A549 (cell line): ENCODE measurements at regions not wholly inside any gene's neighbourhood (a gene's known extent, or its start where the extent isn't known, plus 50 kb on each side); places are given as distances from the start of the nearest gene placed in this dataset.

Experiments used
- ATAC-seq, 2 experiments: fragments of 200-7000 bp in 1 of 2; fragments of >200 bp in 1 of 2; cut with Nextera tagmentation in 1 of 2; cut with Tn5 transposase in 1 of 2; 3 replicates each; pipeline versions ENCODE4 v1.8.0 to v1.9.1; 2018 to 2020; ENCODE audit warnings: mild to moderate bottlenecking in 1 of 2, moderate library complexity in 1 of 2
- CTCF ChIA-PET: fragments of 300-600 bp; sonication (Branson Sonifier 250); formaldehyde crosslinking; extraction: SDS; loops from one replicate; lab custom pipeline; 2021; ENCODE audit warnings: antibody characterized with exemption, inconsistent platforms; lab: Yijun Ruan, JAX
- POLR2A ChIA-PET: fragments of 350-600 bp; formaldehyde crosslinking; extraction: SDS; loops from one replicate; lab custom pipeline; 2021; ENCODE audit warnings: antibody characterized with exemption, inconsistent platforms; lab: Yijun Ruan, JAX
- DNase-seq, 2 experiments: peaks; one replicate each; pipeline versions ENCODE4 v3.0.0 to v3.0.0-alpha.2; 2011 to 2016; ENCODE audit warnings: low read depth in 1 of 2, low spot score in 1 of 2
- FAIRE-seq: peaks from 2 replicates; lab custom pipeline; 2011; peaks lifted over from hg19 to GRCh38; lab: Jason Lieb, UNC
- H3K27ac ChIP-seq, 2 experiments: fragments of >200 bp; sonication (Bioruptor Twin); formaldehyde crosslinking; 3 replicates each; pipeline ENCODE4 v1.5.1; 2016 to 2017
- H3K4me1 ChIP-seq: fragments of >200 bp; sonication (Bioruptor Twin); formaldehyde crosslinking; 3 replicates; pipeline ENCODE4 v1.6.1; 2016
- H3K4me2 ChIP-seq: fragments of >200 bp; sonication (Bioruptor Twin); formaldehyde crosslinking; 3 replicates; pipeline ENCODE4 v1.6.1; 2016
- H3K4me3 ChIP-seq: fragments of >200 bp; sonication (Bioruptor Twin); formaldehyde crosslinking; 3 replicates; pipeline ENCODE4 v1.5.1; 2016
- H3K9me3 ChIP-seq: fragments of >200 bp; sonication (Bioruptor Twin); formaldehyde crosslinking; 3 replicates; pipeline ENCODE4 v1.6.1; 2016
- CEBPB ChIP-seq, 2 experiments: fragments of >200 bp in 1 of 2; sonication (Bioruptor Twin) in 1 of 2; formaldehyde crosslinking in 1 of 2; IDR thresholded peaks; 2 replicates each; pipeline ENCODE4 v1.6.1; 2012 to 2016
- EHMT2 ChIP-seq: fragments of 200-600 bp; sonication (generic); IDR thresholded peaks from 2 replicates; pipeline ENCODE4 v1.6.1; 2016; ENCODE audit warnings: antibody characterized with exemption, low read depth, mild to moderate bottlenecking, moderate library complexity
- ELK1 ChIP-seq: fragments of 150-350 bp; IDR thresholded peaks from 2 replicates; pipeline ENCODE4 v1.6.1; 2014; ENCODE audit warnings: low read depth, mild to moderate bottlenecking, low read length
- EP300 ChIP-seq, 2 experiments: fragments of >200 bp; sonication (Bioruptor Twin); formaldehyde crosslinking; IDR thresholded peaks; 2 replicates in 1 of 2; 3 replicates in 1 of 2; pipeline ENCODE4 v1.6.1; 2016 to 2017
- FOSL2 ChIP-seq, 2 experiments: fragments of 450-650 bp in 1 of 2; fragments of >200 bp in 1 of 2; sonication (Bioruptor Twin) in 1 of 2; formaldehyde crosslinking; IDR thresholded peaks; 2 replicates each; pipeline versions ENCODE4 v1.5.0 to v1.6.1; 2016 to 2020; ENCODE audit warnings: mild to moderate bottlenecking in 1 of 2, moderate library complexity in 1 of 2
- HMGXB4 ChIP-seq: fragments of 250-450 bp; sonication (Bioruptor Pico); IDR thresholded peaks from 2 replicates; pipeline ENCODE4 v1.5.0; 2021; ENCODE audit warnings: mild to moderate bottlenecking, moderate library complexity, borderline replicate concordance
- HOXA7 ChIP-seq: fragments of 250-450 bp; sonication (Bioruptor Pico); IDR thresholded peaks from 2 replicates; pipeline ENCODE4 v1.5.0; 2020; ENCODE audit warnings: mild to moderate bottlenecking, moderate library complexity
- MAFK ChIP-seq: fragments of 450-650 bp; IDR thresholded peaks from 2 replicates; pipeline ENCODE4 v1.6.1; 2014; ENCODE audit not compliant: partially characterized antibody
- MYC ChIP-seq: IDR thresholded peaks from 2 replicates; pipeline ENCODE4 v1.6.1; 2012; ENCODE audit warnings: mild to moderate bottlenecking, inconsistent platforms, low read length, improper control_type of control experiment, borderline replicate concordance
- NFE2L2 ChIP-seq: fragments of 150-350 bp; conservative IDR thresholded peaks from 2 replicates; pipeline ENCODE4 v1.6.1; 2014; ENCODE audit warnings: low read length
- NPAS2 ChIP-seq: fragments of 250-450 bp; sonication (Bioruptor Pico); IDR thresholded peaks from 2 replicates; pipeline ENCODE4 v1.8.0; 2022; ENCODE audit warnings: mild to moderate bottlenecking, moderate library complexity, borderline replicate concordance
- PHF8 ChIP-seq: fragments of 200-600 bp; sonication (generic); IDR thresholded peaks from 2 replicates; pipeline ENCODE4 v1.6.1; 2016; ENCODE audit warnings: low read depth, mild to moderate bottlenecking, antibody characterized with exemption, moderate library complexity, borderline replicate concordance
- POLR2AphosphoS2 ChIP-seq: conservative IDR thresholded peaks from 2 replicates; pipeline ENCODE4 v1.6.1; 2012; ENCODE audit warnings: low read length, improper control_type of control experiment, inconsistent platforms
- RFX5 ChIP-seq: fragments of 450-650 bp; IDR thresholded peaks from 2 replicates; pipeline ENCODE4 v1.7.1; 2014; ENCODE audit warnings: antibody characterized with exemption, mild to moderate bottlenecking, moderate library complexity
- SREBF2 ChIP-seq: fragments of 450-650 bp; IDR thresholded peaks from 2 replicates; pipeline ENCODE4 v1.6.1; 2014; ENCODE audit warnings: mild to moderate bottlenecking, moderate library complexity
- TP53 ChIP-seq: fragments of 250-450 bp; sonication (Bioruptor Pico); IDR thresholded peaks from 2 replicates; pipeline ENCODE4 v1.5.0; 2021; ENCODE audit warnings: mild to moderate bottlenecking, moderate library complexity
- ZFP36 ChIP-seq: fragments of 450-650 bp; IDR thresholded peaks from 2 replicates; pipeline ENCODE4 v1.6.1; 2014; ENCODE audit warnings: borderline replicate concordance; ENCODE audit not compliant: partially characterized antibody
- ZSCAN20 ChIP-seq: fragments of 250-450 bp; sonication (Bioruptor Pico); IDR thresholded peaks from 2 replicates; pipeline ENCODE4 v1.8.0; 2022; ENCODE audit warnings: mild to moderate bottlenecking, moderate library complexity
- WGBS: methylation state at CpG from one replicate; pipeline ENCODE4 v1.1.6; 2017; ENCODE audit errors: missing lambda C conversion rate; 5-methylcytosine and 5-hydroxymethylcytosine counted together
- TF ChIP-seq, protein P1 (sequence below): fragments of 200-600 bp; sonication (generic); IDR thresholded peaks from 2 replicates; pipeline ENCODE4 v1.6.1; 2016; ENCODE audit warnings: antibody characterized with exemption, mild to moderate bottlenecking, moderate library complexity
- TF ChIP-seq, protein P2 (sequence below): fragments of >200 bp; sonication (Bioruptor Twin); formaldehyde crosslinking; IDR thresholded peaks from 2 replicates; pipeline ENCODE4 v1.6.1; 2016
- TF ChIP-seq, protein P3 (sequence below): fragments of >200 bp; sonication (Bioruptor Twin); formaldehyde crosslinking; IDR thresholded peaks from 3 replicates; pipeline ENCODE4 v1.5.1; 2016
- TF ChIP-seq, protein P4 (sequence below): IDR thresholded peaks from 2 replicates; pipeline ENCODE4 v1.6.1; 2012; ENCODE audit warnings: low read depth, borderline replicate concordance

DNA sequence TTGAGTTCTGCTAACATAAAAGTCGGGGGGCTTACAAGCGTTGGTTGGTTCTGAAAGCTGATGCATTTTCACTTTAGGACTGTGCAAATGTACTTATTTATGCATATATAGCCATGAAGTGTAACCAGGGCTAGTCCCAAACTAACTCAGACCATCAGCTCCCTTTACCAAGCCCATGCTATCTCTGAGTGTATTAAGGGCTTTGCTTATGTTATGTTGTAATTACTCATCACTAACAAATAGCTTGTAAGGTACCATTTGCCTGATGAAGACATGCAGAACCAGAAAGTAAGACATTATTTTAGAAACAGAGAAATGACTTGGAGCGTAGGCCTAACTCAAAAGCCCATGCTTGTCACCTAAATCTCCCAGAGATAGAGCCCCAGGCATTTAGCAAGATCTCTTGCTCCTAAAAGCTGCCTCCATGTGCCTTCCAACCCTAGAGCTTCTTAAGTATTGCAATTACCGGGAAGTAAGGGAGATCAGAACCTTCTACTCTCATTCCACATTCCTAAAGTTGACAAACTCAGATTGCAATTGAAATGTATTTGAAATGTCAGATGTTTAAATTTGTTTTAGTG, 362.9 kb upstream of the RBMS3 start:
- no peak overlapping the region for H3K27ac ChIP-seq
- H3K4me2 ChIP-seq, result no peak overlapping the region
- DNase-seq (no peak), FAIRE-seq (no peak), ATAC-seq (no peak)
- whole genome bisulfite sequencing, result 63% methylated on average over 4 of the region's 4 CpGs
- H3K9me3 ChIP-seq, result no peaks in the 10 kb centered on the region
- H3K4me3 ChIP-seq, result no peak overlapping the region
- no peaks in the 10 kb centered on the region for H3K4me1 ChIP-seq
- TF ChIP-seq ZSCAN20 (no peak), HMGXB4 (CRISPR knock-in tag) (no peak), RFX5 (no peak), HOXA7 (CRISPR knock-in tag) (no peak), ZFP36 (no peak), NFE2L2 (no peak), PHF8 (no peak)
- TF ChIP-seq, all 56 proteins: peak for 0
- ChIA-PET POLR2A (no interaction called here), CTCF (interaction anchor here (1.1 kb wide), 1 partner anchor 13 kb away, joined by 3 read pairs; no protein-coding TSS in a partner anchor)

DNA sequence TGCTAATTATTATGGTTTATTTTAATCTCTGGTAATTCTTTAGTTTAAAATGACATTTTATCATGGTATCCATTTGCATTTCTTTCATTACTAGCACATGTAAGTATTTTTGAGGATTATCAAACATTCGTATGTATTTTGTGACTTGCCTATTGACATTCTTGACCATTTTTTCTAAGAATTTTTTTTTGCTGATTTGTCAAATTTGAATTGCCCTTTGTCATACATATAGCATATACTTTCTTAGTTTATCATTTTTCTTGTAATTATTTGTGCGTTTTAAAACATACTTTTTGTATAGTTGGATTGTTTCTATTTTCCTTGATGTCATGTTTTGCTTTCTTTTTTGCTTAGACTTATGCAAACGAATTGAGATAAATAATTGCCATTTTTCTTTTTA, 358.5 kb upstream of the RBMS3 start:
- POLR2A ChIA-PET, result no interaction called here
- Histone ChIP-seq H3K4me2 (no peak overlapping the region), H3K9me3 (no peaks in the 10 kb centered on the region), H3K4me1 (peaks cover 7% of the 10 kb centered on the region; the same call in 1 of the 3 replicates), H3K27ac (no peak overlapping the region), H3K4me3 (no peak overlapping the region)
- no peak for DNase-seq
- CTCF ChIA-PET, result no interaction called here
- FAIRE-seq, result no peak
- no peak for ATAC-seq
- TF ChIP-seq EHMT2 (no peak), EP300 (IDR thresholded peaks at IDR 0.05) (no peak), RFX5 (no peak), MAFK (peak; percentile 90)
- WGBS, result 58% methylated on average over 3 of the region's 3 CpGs

DNA sequence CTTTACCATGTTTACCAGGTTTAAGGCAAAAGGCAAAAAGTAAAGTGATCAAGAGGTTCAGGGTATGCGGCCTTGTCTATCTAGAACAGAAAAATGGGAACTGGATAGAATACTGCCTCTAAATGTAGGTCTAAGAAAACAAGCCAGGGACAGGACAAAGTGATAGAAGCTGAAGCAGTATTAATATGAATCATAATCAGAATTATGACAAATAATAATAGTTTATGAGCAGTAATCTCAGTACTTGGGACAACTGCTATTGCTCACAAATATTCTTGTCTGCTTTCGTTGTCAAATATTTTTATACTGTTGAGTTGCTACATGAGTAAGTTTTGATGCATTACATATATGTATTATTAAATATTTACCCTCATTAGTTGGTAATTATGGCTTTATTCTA, 356.9 kb upstream of the RBMS3 start:
- H3K4me1 ChIP-seq, result peaks cover 7% of the 10 kb centered on the region; the same call in 1 of the 3 replicates
- CTCF ChIA-PET, result no interaction called here
- DNase-seq, result no peak
- POLR2A ChIA-PET, result no interaction called here
- no peak overlapping the region for H3K27ac ChIP-seq
- H3K4me3 ChIP-seq, result no peak overlapping the region
- FAIRE-seq, result no peak
- ATAC-seq, result no peak
- 85% methylated on average over 2 of the region's 2 CpGs for WGBS
- no peak overlapping the region for H3K4me2 ChIP-seq
- H3K9me3 ChIP-seq, result no peaks in the 10 kb centered on the region
- TF ChIP-seq ZFP36 (no peak), ELK1 (no peak), MYC (no peak), MAFK (no peak), SREBF2 (no peak), FOSL2 (IDR thresholded peaks at IDR 0.05) (no peak), FOSL2 (CRISPR knock-in tag; IDR thresholded peaks at IDR 0.05) (no peak), NPAS2 (CRISPR knock-in tag) (no peak), POLR2AphosphoS2 (no peak), EHMT2 (no peak), CEBPB (IDR thresholded peaks at IDR 0.05) (no peak), RFX5 (no peak), TP53 (CRISPR knock-in tag) (no peak)
- TF ChIP-seq, protein P1, sequence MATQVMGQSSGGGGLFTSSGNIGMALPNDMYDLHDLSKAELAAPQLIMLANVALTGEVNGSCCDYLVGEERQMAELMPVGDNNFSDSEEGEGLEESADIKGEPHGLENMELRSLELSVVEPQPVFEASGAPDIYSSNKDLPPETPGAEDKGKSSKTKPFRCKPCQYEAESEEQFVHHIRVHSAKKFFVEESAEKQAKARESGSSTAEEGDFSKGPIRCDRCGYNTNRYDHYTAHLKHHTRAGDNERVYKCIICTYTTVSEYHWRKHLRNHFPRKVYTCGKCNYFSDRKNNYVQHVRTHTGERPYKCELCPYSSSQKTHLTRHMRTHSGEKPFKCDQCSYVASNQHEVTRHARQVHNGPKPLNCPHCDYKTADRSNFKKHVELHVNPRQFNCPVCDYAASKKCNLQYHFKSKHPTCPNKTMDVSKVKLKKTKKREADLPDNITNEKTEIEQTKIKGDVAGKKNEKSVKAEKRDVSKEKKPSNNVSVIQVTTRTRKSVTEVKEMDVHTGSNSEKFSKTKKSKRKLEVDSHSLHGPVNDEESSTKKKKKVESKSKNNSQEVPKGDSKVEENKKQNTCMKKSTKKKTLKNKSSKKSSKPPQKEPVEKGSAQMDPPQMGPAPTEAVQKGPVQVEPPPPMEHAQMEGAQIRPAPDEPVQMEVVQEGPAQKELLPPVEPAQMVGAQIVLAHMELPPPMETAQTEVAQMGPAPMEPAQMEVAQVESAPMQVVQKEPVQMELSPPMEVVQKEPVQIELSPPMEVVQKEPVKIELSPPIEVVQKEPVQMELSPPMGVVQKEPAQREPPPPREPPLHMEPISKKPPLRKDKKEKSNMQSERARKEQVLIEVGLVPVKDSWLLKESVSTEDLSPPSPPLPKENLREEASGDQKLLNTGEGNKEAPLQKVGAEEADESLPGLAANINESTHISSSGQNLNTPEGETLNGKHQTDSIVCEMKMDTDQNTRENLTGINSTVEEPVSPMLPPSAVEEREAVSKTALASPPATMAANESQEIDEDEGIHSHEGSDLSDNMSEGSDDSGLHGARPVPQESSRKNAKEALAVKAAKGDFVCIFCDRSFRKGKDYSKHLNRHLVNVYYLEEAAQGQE, result no peak
- TF ChIP-seq, protein P2, sequence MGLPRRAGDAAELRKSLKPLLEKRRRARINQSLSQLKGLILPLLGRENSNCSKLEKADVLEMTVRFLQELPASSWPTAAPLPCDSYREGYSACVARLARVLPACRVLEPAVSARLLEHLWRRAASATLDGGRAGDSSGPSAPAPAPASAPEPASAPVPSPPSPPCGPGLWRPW, result no peak
- TF ChIP-seq, protein P3, sequence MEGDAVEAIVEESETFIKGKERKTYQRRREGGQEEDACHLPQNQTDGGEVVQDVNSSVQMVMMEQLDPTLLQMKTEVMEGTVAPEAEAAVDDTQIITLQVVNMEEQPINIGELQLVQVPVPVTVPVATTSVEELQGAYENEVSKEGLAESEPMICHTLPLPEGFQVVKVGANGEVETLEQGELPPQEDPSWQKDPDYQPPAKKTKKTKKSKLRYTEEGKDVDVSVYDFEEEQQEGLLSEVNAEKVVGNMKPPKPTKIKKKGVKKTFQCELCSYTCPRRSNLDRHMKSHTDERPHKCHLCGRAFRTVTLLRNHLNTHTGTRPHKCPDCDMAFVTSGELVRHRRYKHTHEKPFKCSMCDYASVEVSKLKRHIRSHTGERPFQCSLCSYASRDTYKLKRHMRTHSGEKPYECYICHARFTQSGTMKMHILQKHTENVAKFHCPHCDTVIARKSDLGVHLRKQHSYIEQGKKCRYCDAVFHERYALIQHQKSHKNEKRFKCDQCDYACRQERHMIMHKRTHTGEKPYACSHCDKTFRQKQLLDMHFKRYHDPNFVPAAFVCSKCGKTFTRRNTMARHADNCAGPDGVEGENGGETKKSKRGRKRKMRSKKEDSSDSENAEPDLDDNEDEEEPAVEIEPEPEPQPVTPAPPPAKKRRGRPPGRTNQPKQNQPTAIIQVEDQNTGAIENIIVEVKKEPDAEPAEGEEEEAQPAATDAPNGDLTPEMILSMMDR, result no peak
- TF ChIP-seq, protein P4, sequence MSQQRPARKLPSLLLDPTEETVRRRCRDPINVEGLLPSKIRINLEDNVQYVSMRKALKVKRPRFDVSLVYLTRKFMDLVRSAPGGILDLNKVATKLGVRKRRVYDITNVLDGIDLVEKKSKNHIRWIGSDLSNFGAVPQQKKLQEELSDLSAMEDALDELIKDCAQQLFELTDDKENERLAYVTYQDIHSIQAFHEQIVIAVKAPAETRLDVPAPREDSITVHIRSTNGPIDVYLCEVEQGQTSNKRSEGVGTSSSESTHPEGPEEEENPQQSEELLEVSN, result no peak
